ENCODE measurements at regions not wholly inside any gene's neighbourhood (a gene's known extent, or its start where the extent isn't known, plus 50 kb on each side); places are given as distances from the start of the nearest gene placed in this dataset.

DNA sequence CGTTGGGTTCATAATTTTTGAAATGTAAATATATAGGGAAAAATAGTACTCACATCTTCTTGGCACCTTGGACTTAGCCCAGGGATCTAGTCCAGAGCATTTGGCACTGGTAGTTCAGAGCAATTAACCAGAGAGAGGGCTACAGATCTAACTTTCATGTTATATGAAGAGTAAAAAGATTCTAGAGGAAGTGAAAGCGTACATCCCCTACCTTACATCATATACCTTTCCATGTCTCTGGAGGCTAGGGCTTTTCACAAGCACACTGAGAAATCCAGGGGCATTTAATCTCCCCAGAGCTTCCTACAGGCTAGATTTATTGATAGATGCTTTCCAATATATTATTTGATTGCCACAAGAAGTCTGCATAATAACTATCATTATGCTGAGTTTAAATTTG lies 687.5 kb upstream of the FBXO33 start:
- H3K36me3 ChIP-seq (ENCODE audit: low read depth): no peaks in the 10 kb centered on the region
- H3K4me1 ChIP-seq (ENCODE audit: low read depth): no peaks in the 10 kb centered on the region
- no peak for ATAC-seq
- no peak overlapping the region for H3K4me3 ChIP-seq
- H3K9me3 ChIP-seq: peaks cover 5% of the 10 kb centered on the region
- intact Hi-C loops (cut with DNase I, micrococcal nuclease): no loop called here
- no peak for DNase-seq
- TF ChIP-seq, protein P1, sequence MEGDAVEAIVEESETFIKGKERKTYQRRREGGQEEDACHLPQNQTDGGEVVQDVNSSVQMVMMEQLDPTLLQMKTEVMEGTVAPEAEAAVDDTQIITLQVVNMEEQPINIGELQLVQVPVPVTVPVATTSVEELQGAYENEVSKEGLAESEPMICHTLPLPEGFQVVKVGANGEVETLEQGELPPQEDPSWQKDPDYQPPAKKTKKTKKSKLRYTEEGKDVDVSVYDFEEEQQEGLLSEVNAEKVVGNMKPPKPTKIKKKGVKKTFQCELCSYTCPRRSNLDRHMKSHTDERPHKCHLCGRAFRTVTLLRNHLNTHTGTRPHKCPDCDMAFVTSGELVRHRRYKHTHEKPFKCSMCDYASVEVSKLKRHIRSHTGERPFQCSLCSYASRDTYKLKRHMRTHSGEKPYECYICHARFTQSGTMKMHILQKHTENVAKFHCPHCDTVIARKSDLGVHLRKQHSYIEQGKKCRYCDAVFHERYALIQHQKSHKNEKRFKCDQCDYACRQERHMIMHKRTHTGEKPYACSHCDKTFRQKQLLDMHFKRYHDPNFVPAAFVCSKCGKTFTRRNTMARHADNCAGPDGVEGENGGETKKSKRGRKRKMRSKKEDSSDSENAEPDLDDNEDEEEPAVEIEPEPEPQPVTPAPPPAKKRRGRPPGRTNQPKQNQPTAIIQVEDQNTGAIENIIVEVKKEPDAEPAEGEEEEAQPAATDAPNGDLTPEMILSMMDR (IDR thresholded peaks at IDR 0.05): no peak

DNA sequence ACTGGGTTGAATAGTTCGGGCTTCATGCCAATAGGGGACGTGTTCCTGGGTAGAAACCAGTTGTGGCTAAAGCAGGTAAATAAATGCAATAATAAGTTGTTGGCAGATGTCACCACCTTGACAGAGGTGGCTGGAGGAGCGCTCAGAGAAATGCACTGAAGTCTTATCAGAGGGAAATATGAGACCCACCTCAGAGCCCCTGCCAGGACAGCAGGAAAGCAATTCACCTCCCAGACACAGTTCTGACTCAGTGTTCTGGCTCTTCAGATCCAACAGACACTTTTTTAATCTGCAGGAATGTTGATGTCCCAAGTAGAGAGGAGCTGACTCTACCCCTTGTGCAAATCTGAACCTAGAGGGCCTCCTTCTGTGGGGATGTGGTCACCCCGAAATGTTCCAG lies 687.1 kb upstream of the FBXO33 start:
- intact Hi-C loops (cut with DNase I, micrococcal nuclease): no loop called here
- TF ChIP-seq, protein P1 (IDR thresholded peaks at IDR 0.05): no peak
- H3K4me1 ChIP-seq (ENCODE audit: low read depth): no peaks in the 10 kb centered on the region
- ATAC-seq (no peak), DNase-seq (no peak)
- H3K9me3 ChIP-seq: peaks cover 5% of the 10 kb centered on the region
- H3K4me3 ChIP-seq: no peak overlapping the region
- no peaks in the 10 kb centered on the region for H3K36me3 ChIP-seq (ENCODE audit: low read depth)

DNA sequence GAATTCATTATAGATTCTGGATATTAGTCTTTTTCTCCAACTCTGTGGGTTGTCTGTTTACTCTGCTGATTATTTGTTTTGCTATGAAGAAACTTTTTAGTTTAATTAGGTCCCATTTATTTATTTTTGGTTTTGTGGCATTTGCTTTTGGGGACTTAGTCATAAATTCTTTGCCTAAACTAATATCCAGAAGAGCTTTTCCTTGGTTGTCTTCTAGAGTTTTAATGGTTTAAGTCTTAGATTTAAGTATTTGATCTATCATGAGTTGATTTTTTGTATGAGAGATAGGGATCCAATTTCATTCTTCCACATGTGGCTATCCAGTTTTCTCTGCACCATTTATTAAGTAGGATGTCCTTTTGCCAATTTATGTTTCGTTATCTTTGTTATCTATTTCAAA lies 683.4 kb upstream of the FBXO33 start:
- Histone ChIP-seq H3K36me3 (ENCODE audit: low read depth) (no peaks in the 10 kb centered on the region), H3K4me3 (no peak overlapping the region), H3K4me1 (ENCODE audit: low read depth) (no peaks in the 10 kb centered on the region), H3K9me3 (peaks cover 5% of the 10 kb centered on the region)
- ATAC-seq: no peak
- TF ChIP-seq, protein P1 (IDR thresholded peaks at IDR 0.05): no peak
- intact Hi-C loops (cut with DNase I, micrococcal nuclease): no loop called here
- no peak for DNase-seq

DNA sequence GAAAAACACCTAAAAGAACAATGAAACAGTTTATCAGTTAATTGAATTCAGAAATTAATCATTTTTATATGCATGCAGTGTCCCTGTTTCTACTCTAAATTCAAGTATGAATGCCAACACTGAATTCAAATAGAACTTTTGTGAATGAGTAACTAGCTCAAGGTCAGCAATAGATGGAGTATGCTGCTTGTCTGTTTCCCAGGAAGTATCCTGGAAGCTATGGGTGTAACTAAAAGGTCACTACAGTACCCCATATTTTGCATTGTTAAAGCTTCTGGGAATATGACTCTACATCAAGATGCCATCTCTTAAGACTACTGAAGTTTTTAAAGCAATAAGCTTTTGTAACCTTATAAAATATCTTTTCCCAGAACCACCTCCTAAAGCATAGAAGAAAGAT lies 681.4 kb upstream of the FBXO33 start:
- Histone ChIP-seq H3K4me1 (ENCODE audit: low read depth) (no peaks in the 10 kb centered on the region), H3K36me3 (ENCODE audit: low read depth) (no peaks in the 10 kb centered on the region), H3K4me3 (no peak overlapping the region), H3K9me3 (peaks cover 5% of the 10 kb centered on the region)
- TF ChIP-seq, protein P1 (IDR thresholded peaks at IDR 0.05): no peak
- no peak for DNase-seq
- no peak for ATAC-seq
- intact Hi-C loops (cut with DNase I, micrococcal nuclease): no loop called here

DNA sequence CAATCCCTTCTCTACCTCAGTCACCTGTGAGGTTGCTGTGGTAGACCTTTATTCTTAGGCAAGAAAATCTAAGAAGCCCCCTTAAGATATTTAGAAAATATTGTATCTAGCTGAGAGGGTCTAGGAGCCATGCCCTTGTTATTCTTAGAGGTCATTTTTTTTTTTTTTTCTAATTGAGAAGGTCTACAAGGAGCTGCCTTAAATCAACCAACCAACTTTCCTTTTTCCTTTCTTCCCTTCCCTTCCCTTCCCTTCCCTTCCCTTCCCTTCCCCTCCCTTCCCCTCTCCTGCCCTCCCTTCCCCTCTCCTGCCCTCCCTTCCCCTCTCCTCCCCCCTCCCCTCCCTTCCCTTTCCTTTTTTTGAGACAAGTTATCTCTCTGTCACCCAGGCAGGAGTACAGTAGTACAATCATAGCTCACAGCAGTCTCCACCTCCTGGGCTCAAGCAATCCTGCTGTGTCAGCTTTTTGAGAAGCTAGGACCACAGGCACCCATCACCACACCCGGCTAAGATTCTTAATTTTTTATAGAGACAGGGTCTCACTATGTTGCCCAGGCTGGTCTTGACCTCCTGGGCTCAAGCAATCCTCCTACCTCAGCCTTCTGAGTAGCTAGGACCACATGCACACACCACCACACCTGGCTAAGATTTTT lies 668.4 kb upstream of the FBXO33 start:
- no peaks in the 10 kb centered on the region for H3K36me3 ChIP-seq (ENCODE audit: low read depth)
- intact Hi-C loops (cut with DNase I, micrococcal nuclease): no loop called here
- no peak overlapping the region for H3K4me3 ChIP-seq
- no peak for DNase-seq
- no peaks in the 10 kb centered on the region for H3K9me3 ChIP-seq
- TF ChIP-seq, protein P1 (IDR thresholded peaks at IDR 0.05): no peak
- ATAC-seq: no peak
- no peaks in the 10 kb centered on the region for H3K4me1 ChIP-seq (ENCODE audit: low read depth)

DNA sequence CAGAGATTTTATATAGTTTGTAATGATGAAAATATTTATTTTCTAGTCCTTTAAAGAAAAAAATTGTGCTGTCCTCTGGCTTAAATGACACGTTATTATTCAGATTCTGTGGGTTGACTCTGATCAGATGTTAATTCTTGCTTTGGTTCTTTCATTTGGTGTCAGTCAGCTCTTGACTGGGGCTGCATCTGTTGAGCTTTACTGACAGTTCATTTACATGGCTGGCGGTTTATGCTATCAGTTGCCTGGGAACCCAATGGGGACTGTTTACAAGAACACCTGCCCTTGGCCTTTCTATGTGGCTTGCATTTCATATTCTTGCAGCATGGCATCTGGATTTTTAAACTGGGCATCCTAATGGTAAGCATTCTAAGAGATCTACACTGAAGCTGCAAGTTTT lies 667.1 kb upstream of the FBXO33 start:
- H3K4me3 ChIP-seq: no peak overlapping the region
- no peaks in the 10 kb centered on the region for H3K4me1 ChIP-seq (ENCODE audit: low read depth)
- no peaks in the 10 kb centered on the region for H3K9me3 ChIP-seq
- no peak for DNase-seq
- ATAC-seq: no peak
- H3K36me3 ChIP-seq (ENCODE audit: low read depth): no peaks in the 10 kb centered on the region
- intact Hi-C loops (cut with DNase I, micrococcal nuclease): no loop called here
- TF ChIP-seq, protein P1 (IDR thresholded peaks at IDR 0.05): no peak
